ENCODE measurements at regions not wholly inside any gene's neighbourhood (a gene's known extent, or its start where the extent isn't known, plus 50 kb on each side); places are given as distances from the start of the nearest gene placed in this dataset.

DNA sequence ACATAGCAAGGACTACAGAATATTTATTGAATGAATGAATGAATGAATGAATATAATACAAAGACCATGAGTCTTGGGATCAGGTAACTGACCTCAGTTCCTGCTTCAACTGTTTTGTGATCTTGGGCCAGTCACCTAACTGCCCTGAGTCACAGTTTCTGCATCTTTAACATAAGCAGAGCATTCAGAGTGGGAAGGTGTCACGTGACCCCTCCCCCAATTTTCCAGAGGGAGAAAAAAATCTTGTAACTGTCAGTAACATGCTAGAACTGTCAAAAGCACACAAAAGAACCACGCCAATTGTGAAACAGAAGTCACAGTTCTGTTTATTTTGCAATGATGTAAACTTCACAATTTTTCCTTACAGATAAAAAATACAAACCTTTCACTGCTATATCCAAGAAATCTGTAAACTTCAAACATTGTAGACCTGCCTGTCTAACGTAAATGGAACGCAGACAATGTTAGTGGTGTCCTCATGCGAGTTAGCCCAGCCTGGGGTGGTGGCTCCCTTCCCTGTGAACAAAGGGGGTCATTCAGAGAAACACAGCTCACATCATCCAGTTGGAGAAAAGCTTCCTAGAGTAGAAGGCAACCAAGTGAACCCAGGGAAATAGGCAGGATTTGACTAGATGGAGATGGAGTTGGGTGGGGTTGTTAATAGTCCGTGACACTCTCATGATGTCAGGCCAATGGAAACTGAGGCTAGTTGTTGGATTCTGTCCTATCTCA is 211.8 kb upstream of the ZC3H12A start:
- Histone ChIP-seq H2AFZ (ENCODE audit: low read depth) (no peak overlapping the region), H3K9ac (no peak overlapping the region), H3K36me3 (replicated peaks in 1 of 2; ENCODE audit: control insufficient read depth in 1 of 2, insufficient read depth in 2 of 2, low read length in 1 of 2) (no peaks in the 10 kb centered on the region), H3K4me2 (no peak overlapping the region), H3F3A (replicated peaks; ENCODE audit: insufficient read depth) (no peaks in the 10 kb centered on the region), H3K9me3 (no peaks in the 10 kb centered on the region), H3K4me3 (ENCODE audit: low read depth in 2 of 2, low read length in 1 of 2) (no peak overlapping the region), H3K27me3 (ENCODE audit: insufficient read depth) (no peaks in the 10 kb centered on the region), H3K27ac (ENCODE audit: low read depth in 2 of 2, low read length in 1 of 2) (no peak overlapping the region), H3K9me2 (no peaks in the 10 kb centered on the region), H4K20me1 (ENCODE audit: insufficient read depth) (no peaks in the 10 kb centered on the region), H3K4me1 (ENCODE audit: control insufficient read depth in 1 of 2, insufficient read depth in 2 of 2, low read depth in 1 of 2, low read length in 1 of 2) (peaks cover 0 to 38% of the 10 kb centered on the region in 2 experiments; a peak in 2 of 4 replicates), H3K79me2 (ENCODE audit: insufficient read depth) (no peaks in the 10 kb centered on the region)
- DNase-seq, result no peak
- CTCF ChIA-PET, result no interaction called here
- TF ChIP-seq, protein P1, sequence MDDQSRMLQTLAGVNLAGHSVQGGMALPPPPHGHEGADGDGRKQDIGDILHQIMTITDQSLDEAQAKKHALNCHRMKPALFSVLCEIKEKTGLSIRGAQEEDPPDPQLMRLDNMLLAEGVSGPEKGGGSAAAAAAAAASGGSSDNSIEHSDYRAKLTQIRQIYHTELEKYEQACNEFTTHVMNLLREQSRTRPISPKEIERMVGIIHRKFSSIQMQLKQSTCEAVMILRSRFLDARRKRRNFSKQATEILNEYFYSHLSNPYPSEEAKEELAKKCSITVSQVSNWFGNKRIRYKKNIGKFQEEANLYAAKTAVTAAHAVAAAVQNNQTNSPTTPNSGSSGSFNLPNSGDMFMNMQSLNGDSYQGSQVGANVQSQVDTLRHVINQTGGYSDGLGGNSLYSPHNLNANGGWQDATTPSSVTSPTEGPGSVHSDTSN (IDR thresholded peaks at IDR 0.05), result no peak
- TF ChIP-seq TAF1 (IDR thresholded peaks at IDR 0.05; ENCODE audit: borderline replicate concordance, low read depth, low read length) (no peak), CHD2 (IDR thresholded peaks at IDR 0.05; ENCODE audit: low read length, partially characterized antibody) (no peak), RFX5 (IDR thresholded peaks at IDR 0.05; ENCODE audit: low read length) (no peak), ELF1 (IDR thresholded peaks at IDR 0.05) (no peak), GATA2 (CRISPR knock-in tag; IDR thresholded peaks at IDR 0.05) (no peak), GABPA (IDR thresholded peaks at IDR 0.05; ENCODE audit: low read depth) (no peak), MAX (IDR thresholded peaks at IDR 0.05; ENCODE audit: low read depth) (no peak), SMC3 (IDR thresholded peaks at IDR 0.05; ENCODE audit: low read depth, low read length) (no peak), EP300 (IDR thresholded peaks at IDR 0.05; ENCODE audit: borderline replicate concordance in 1 of 2, low read depth in 1 of 2, low read length in 1 of 2) (no peak), JUND (IDR thresholded peaks at IDR 0.05) (no peak), TCF12 (IDR thresholded peaks at IDR 0.05) (no peak), EZH2phosphoT487 (IDR thresholded peaks at IDR 0.05; ENCODE audit: borderline replicate concordance, low read depth) (no peak), MXI1 (IDR thresholded peaks at IDR 0.05; ENCODE audit: low read depth, low read length) (no peak), SIN3A (IDR thresholded peaks at IDR 0.05; ENCODE audit: borderline replicate concordance, low read depth, low read length) (no peak), RXRA (IDR thresholded peaks at IDR 0.05; ENCODE audit: borderline replicate concordance, low read depth) (no peak), RAD21 (IDR thresholded peaks at IDR 0.05; ENCODE audit: low read length) (no peak), FOSL2 (IDR thresholded peaks at IDR 0.05; ENCODE audit: borderline replicate concordance, low read depth) (no peak)
- TF ChIP-seq, protein P2, sequence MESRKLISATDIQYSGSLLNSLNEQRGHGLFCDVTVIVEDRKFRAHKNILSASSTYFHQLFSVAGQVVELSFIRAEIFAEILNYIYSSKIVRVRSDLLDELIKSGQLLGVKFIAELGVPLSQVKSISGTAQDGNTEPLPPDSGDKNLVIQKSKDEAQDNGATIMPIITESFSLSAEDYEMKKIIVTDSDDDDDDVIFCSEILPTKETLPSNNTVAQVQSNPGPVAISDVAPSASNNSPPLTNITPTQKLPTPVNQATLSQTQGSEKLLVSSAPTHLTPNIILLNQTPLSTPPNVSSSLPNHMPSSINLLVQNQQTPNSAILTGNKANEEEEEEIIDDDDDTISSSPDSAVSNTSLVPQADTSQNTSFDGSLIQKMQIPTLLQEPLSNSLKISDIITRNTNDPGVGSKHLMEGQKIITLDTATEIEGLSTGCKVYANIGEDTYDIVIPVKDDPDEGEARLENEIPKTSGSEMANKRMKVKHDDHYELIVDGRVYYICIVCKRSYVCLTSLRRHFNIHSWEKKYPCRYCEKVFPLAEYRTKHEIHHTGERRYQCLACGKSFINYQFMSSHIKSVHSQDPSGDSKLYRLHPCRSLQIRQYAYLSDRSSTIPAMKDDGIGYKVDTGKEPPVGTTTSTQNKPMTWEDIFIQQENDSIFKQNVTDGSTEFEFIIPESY (IDR thresholded peaks at IDR 0.05; ENCODE audit: borderline replicate concordance, low read depth), result no peak
- POLR2A ChIA-PET, result no interaction called here
- 13% methylated on average over 6 of the region's 6 CpGs for WGBS (ENCODE audit: low lambda C conversion rate)

All from SK-N-SH (cell line).